SK-N-SH (cell line): ENCODE measurements at regions not wholly inside any gene's neighbourhood (a gene's known extent, or its start where the extent isn't known, plus 50 kb on each side); places are given as distances from the start of the nearest gene placed in this dataset.

ENCODE experiments used
- CTCF ChIA-PET: fragments of 300-600, 350-600 bp; formaldehyde crosslinking; extraction: SDS; loops from one replicate; lab custom pipeline; 2021; lab: Yijun Ruan, JAX
- POLR2A ChIA-PET: fragments of 350-600 bp; sonication (Branson Sonifier 250); formaldehyde crosslinking; extraction: SDS; loops from one replicate; lab custom pipeline; 2020; ENCODE audit warnings: antibody characterized with exemption, inconsistent platforms; lab: Yijun Ruan, JAX
- DNase-seq: peaks from one replicate; pipeline ENCODE4 v3.0.0; 2012
- H2AFZ ChIP-seq: fragments of 200-600 bp; sonication (generic); 2 replicates; pipeline ENCODE4 v1.8.1; 2016; ENCODE audit warnings: antibody characterized with exemption, mild to moderate bottlenecking, low read depth
- H3F3A ChIP-seq: fragments of 200-600 bp; sonication (generic); replicated peaks from 2 replicates; pipeline ENCODE3; 2016; ENCODE audit warnings: antibody characterized with exemption, mild to moderate bottlenecking; ENCODE audit not compliant: insufficient read depth
- H3K27ac ChIP-seq, 2 experiments: fragments of 200-500 bp in 1 of 2; fragments of 200-600 bp in 1 of 2; sonication (Bioruptor generic) in 1 of 2; sonication (generic), shearing (Covaris generic) in 1 of 2; 2 replicates each; pipeline versions ENCODE4 v1.5.1 to v1.6.1; 2014 to 2016; ENCODE audit warnings: low read depth in 2 of 2, inconsistent platforms in 1 of 2, low read length in 1 of 2, mild to moderate bottlenecking in 1 of 2, mixed read lengths in 1 of 2
- H3K27me3 ChIP-seq: fragments of 200-600 bp; sonication (generic), shearing (Covaris generic); 2 replicates; pipeline ENCODE4 v1.6.1; 2016; ENCODE audit warnings: mixed run types; ENCODE audit not compliant: insufficient read depth
- H3K36me3 ChIP-seq, 2 experiments: fragments of 200-500 bp in 1 of 2; fragments of 200-600 bp in 1 of 2; sonication (Bioruptor generic) in 1 of 2; sonication (generic) in 1 of 2; replicated peaks in 1 of 2; 2 replicates each; pipeline versions ENCODE3 to v1.5.1; 2014 to 2016; ENCODE audit warnings: low read length in 1 of 2, mild to moderate bottlenecking in 1 of 2; ENCODE audit not compliant: insufficient read depth in 2 of 2, control insufficient read depth in 1 of 2
- H3K4me1 ChIP-seq, 2 experiments: fragments of 200-500 bp in 1 of 2; fragments of 200-600 bp in 1 of 2; sonication (Bioruptor generic) in 1 of 2; sonication (generic), shearing (Covaris generic) in 1 of 2; 2 replicates each; pipeline versions ENCODE4 v1.5.1 to v1.6.1; 2014 to 2016; ENCODE audit warnings: low read depth in 1 of 2, low read length in 1 of 2, mixed run types in 1 of 2; ENCODE audit not compliant: insufficient read depth in 2 of 2, control insufficient read depth in 1 of 2
- H3K4me2 ChIP-seq: fragments of 200-600 bp; sonication (generic), shearing (Covaris generic); 2 replicates; pipeline ENCODE4 v1.6.1; 2017; ENCODE audit warnings: mixed run types
- H3K4me3 ChIP-seq, 2 experiments: fragments of 200-500 bp in 1 of 2; fragments of 200-600 bp in 1 of 2; sonication (Bioruptor generic) in 1 of 2; sonication (generic), shearing (Covaris generic) in 1 of 2; 2 replicates each; pipeline versions ENCODE4 v1.5.1 to v1.8.1; 2014 to 2016; ENCODE audit warnings: low read depth in 2 of 2, inconsistent platforms in 1 of 2, low read length in 1 of 2, mild to moderate bottlenecking in 1 of 2, mixed read lengths in 1 of 2, moderate library complexity in 1 of 2
- H3K79me2 ChIP-seq: fragments of 200-600 bp; sonication (generic); 2 replicates; pipeline ENCODE4 v1.8.1; 2017; ENCODE audit warnings: mild to moderate bottlenecking; ENCODE audit not compliant: insufficient read depth
- H3K9ac ChIP-seq: fragments of 200-600 bp; sonication (generic); 2 replicates; pipeline ENCODE4 v1.6.1; 2017; ENCODE audit warnings: mixed run types
- H3K9me2 ChIP-seq: fragments of 200-600 bp; sonication (generic); 2 replicates; pipeline ENCODE4 v1.6.1; 2017; ENCODE audit warnings: mixed run types
- H3K9me3 ChIP-seq: fragments of 200-600 bp; sonication (generic); 2 replicates; pipeline ENCODE4 v1.6.1; 2017; ENCODE audit warnings: mixed run types, mild to moderate bottlenecking, moderate library complexity
- H4K20me1 ChIP-seq: fragments of 200-600 bp; sonication (generic); 2 replicates; pipeline ENCODE4 v1.6.1; 2017; ENCODE audit warnings: mild to moderate bottlenecking, mixed run types; ENCODE audit not compliant: insufficient read depth
- FOXJ3 ChIP-seq: sonication (generic); formaldehyde crosslinking; IDR thresholded peaks from 2 replicates; pipeline ENCODE4 v1.5.1; 2020; ENCODE audit warnings: mild to moderate bottlenecking, missing genetic modification reagents
- GABPA ChIP-seq: IDR thresholded peaks from 2 replicates; pipeline ENCODE4 v1.4.0; 2012; ENCODE audit warnings: low read depth, mild to moderate bottlenecking
- JUND ChIP-seq: IDR thresholded peaks from 2 replicates; pipeline ENCODE4 v1.4.0; 2012
- NFIC ChIP-seq: IDR thresholded peaks from 2 replicates; pipeline ENCODE4 v1.4.0; 2012; ENCODE audit warnings: borderline replicate concordance
- RAD21 ChIP-seq: IDR thresholded peaks from 2 replicates; pipeline ENCODE4 v1.6.1; 2012; ENCODE audit warnings: mild to moderate bottlenecking, low read length
- SIN3A ChIP-seq: IDR thresholded peaks from 2 replicates; pipeline ENCODE4 v1.6.1; 2012; ENCODE audit warnings: low read depth, mild to moderate bottlenecking, low read length, moderate library complexity, borderline replicate concordance
- TAF1 ChIP-seq: IDR thresholded peaks from 2 replicates; pipeline ENCODE4 v1.6.1; 2012; ENCODE audit warnings: low read depth, mild to moderate bottlenecking, low read length, moderate library complexity, borderline replicate concordance
- WGBS: methylation state at CpG from one replicate; pipeline ENCODE4 v1.1.6; 2017; ENCODE audit warnings: low lambda C conversion rate; 5-methylcytosine and 5-hydroxymethylcytosine counted together
- TF ChIP-seq, protein P1 (sequence below): IDR thresholded peaks from 2 replicates; pipeline ENCODE4 v1.4.0; 2012; ENCODE audit warnings: low read depth, borderline replicate concordance
- TF ChIP-seq, protein P2 (sequence below): fragments of 150-350 bp; IDR thresholded peaks from 2 replicates; pipeline ENCODE4 v1.6.1; 2016; ENCODE audit warnings: mild to moderate bottlenecking, low read depth, low read length
- TF ChIP-seq, protein P3 (sequence below): IDR thresholded peaks from 2 replicates; pipeline ENCODE4 v1.6.1; 2012; ENCODE audit warnings: mild to moderate bottlenecking, low read depth, low read length, moderate library complexity
- TF ChIP-seq, protein P4 (sequence below): IDR thresholded peaks from 2 replicates; pipeline ENCODE4; 2012
- TF ChIP-seq, protein P5 (sequence below): IDR thresholded peaks from 2 replicates; pipeline ENCODE4 v1.4.0; 2012; ENCODE audit warnings: low read depth
- TF ChIP-seq, protein P6 (sequence below): fragments of 150-350 bp; IDR thresholded peaks from 2 replicates; pipeline ENCODE4 v1.6.1; 2017; ENCODE audit warnings: antibody characterized with exemption, low read length, low read depth, borderline replicate concordance

DNA sequence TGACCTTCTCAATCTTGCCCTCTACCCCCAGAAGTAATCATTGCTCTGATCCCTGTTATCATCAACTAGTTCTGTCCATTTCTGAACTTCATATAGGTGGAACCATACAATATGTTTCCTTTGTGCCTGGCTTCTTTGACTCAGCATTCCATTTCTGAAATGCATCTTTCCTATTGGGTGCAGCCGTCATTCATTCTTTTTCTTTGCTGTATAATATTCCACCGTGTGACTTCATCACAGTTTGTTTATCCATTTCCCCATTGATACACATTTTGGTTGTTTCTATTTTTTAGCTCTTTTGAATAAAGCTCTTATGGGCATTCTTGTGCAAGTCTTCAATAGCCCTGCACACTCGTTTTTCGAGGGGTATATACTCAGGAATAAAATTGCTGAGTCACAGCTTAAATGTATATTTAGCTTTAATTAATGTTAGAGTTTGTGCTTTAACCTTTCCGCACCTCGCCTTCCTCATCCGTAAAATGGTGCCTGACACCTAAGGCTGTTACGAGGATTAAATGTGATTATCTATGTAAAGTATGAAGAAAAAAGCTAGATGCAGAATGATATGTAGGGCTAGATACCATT, 491.6 kb downstream of the MIAT start:
- DNase-seq: no peak
- Histone ChIP-seq H3K9me3 (no peaks in the 10 kb centered on the region), H4K20me1 (no peaks in the 10 kb centered on the region), H3K36me3 (no peaks in the 10 kb centered on the region), H3K9ac (no peak overlapping the region), H3K27ac (no peak overlapping the region), H2AFZ (no peak overlapping the region), H3K9me2 (no peaks in the 10 kb centered on the region), H3F3A (peaks cover 3% of the 10 kb centered on the region), H3K4me3 (no peak overlapping the region), H3K4me1 (peaks cover 0 to 7% of the 10 kb centered on the region in 2 experiments; a peak in 1 of 4 replicates), H3K4me2 (no peak overlapping the region), H3K27me3 (no peaks in the 10 kb centered on the region), H3K79me2 (no peaks in the 10 kb centered on the region)
- TF ChIP-seq, protein P1, sequence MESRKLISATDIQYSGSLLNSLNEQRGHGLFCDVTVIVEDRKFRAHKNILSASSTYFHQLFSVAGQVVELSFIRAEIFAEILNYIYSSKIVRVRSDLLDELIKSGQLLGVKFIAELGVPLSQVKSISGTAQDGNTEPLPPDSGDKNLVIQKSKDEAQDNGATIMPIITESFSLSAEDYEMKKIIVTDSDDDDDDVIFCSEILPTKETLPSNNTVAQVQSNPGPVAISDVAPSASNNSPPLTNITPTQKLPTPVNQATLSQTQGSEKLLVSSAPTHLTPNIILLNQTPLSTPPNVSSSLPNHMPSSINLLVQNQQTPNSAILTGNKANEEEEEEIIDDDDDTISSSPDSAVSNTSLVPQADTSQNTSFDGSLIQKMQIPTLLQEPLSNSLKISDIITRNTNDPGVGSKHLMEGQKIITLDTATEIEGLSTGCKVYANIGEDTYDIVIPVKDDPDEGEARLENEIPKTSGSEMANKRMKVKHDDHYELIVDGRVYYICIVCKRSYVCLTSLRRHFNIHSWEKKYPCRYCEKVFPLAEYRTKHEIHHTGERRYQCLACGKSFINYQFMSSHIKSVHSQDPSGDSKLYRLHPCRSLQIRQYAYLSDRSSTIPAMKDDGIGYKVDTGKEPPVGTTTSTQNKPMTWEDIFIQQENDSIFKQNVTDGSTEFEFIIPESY: no peak
- TF ChIP-seq TAF1: no peak
- CTCF ChIA-PET: no interaction called here
- POLR2A ChIA-PET: no interaction called here
- 85% methylated on average over 8 of the region's 8 CpGs for WGBS

DNA sequence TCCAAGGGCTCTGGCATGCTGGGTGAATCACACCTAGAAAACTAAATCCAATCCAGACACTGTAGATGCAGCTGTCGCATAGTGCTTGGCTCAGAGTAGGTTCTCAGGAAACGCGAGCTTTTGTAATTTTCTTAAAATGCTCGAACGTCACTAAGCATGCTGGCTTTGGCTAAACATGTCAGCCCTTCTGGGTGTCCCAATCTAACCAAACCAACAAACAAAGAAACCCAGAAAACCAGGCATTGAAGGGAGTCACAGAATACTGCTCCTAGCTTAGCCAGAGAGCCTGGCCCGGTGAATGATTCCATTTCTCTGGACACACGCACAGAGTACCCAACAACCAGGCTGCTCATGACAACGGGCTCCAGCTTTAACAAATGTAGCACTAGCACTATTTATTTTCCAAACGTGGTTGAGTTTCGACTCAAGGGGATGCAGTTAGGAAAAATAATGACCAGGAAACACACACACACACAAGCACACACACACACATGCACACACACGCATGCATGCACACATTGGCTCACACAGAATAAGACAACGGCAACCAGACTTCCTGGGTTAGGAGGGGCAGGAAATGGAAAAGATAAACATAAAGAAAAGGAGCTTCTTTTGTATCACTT, 492.6 kb downstream of the MIAT start:
- TF ChIP-seq, protein P2, sequence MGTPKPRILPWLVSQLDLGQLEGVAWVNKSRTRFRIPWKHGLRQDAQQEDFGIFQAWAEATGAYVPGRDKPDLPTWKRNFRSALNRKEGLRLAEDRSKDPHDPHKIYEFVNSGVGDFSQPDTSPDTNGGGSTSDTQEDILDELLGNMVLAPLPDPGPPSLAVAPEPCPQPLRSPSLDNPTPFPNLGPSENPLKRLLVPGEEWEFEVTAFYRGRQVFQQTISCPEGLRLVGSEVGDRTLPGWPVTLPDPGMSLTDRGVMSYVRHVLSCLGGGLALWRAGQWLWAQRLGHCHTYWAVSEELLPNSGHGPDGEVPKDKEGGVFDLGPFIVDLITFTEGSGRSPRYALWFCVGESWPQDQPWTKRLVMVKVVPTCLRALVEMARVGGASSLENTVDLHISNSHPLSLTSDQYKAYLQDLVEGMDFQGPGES: no peak
- TF ChIP-seq FOXJ3: no peak
- TF ChIP-seq, protein P3, sequence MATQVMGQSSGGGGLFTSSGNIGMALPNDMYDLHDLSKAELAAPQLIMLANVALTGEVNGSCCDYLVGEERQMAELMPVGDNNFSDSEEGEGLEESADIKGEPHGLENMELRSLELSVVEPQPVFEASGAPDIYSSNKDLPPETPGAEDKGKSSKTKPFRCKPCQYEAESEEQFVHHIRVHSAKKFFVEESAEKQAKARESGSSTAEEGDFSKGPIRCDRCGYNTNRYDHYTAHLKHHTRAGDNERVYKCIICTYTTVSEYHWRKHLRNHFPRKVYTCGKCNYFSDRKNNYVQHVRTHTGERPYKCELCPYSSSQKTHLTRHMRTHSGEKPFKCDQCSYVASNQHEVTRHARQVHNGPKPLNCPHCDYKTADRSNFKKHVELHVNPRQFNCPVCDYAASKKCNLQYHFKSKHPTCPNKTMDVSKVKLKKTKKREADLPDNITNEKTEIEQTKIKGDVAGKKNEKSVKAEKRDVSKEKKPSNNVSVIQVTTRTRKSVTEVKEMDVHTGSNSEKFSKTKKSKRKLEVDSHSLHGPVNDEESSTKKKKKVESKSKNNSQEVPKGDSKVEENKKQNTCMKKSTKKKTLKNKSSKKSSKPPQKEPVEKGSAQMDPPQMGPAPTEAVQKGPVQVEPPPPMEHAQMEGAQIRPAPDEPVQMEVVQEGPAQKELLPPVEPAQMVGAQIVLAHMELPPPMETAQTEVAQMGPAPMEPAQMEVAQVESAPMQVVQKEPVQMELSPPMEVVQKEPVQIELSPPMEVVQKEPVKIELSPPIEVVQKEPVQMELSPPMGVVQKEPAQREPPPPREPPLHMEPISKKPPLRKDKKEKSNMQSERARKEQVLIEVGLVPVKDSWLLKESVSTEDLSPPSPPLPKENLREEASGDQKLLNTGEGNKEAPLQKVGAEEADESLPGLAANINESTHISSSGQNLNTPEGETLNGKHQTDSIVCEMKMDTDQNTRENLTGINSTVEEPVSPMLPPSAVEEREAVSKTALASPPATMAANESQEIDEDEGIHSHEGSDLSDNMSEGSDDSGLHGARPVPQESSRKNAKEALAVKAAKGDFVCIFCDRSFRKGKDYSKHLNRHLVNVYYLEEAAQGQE: no peak
- TF ChIP-seq, protein P4, sequence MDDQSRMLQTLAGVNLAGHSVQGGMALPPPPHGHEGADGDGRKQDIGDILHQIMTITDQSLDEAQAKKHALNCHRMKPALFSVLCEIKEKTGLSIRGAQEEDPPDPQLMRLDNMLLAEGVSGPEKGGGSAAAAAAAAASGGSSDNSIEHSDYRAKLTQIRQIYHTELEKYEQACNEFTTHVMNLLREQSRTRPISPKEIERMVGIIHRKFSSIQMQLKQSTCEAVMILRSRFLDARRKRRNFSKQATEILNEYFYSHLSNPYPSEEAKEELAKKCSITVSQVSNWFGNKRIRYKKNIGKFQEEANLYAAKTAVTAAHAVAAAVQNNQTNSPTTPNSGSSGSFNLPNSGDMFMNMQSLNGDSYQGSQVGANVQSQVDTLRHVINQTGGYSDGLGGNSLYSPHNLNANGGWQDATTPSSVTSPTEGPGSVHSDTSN: no peak
- no peak for TF ChIP-seq RAD21
- no peak for TF ChIP-seq NFIC
- no peak for TF ChIP-seq GABPA
- TF ChIP-seq JUND: no peak
- TF ChIP-seq, protein P5, sequence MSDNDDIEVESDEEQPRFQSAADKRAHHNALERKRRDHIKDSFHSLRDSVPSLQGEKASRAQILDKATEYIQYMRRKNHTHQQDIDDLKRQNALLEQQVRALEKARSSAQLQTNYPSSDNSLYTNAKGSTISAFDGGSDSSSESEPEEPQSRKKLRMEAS: no peak
- TF ChIP-seq SIN3A: no peak
- TF ChIP-seq, protein P6, sequence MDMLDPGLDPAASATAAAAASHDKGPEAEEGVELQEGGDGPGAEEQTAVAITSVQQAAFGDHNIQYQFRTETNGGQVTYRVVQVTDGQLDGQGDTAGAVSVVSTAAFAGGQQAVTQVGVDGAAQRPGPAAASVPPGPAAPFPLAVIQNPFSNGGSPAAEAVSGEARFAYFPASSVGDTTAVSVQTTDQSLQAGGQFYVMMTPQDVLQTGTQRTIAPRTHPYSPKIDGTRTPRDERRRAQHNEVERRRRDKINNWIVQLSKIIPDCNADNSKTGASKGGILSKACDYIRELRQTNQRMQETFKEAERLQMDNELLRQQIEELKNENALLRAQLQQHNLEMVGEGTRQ: no peak
- Histone ChIP-seq H3K36me3 (no peaks in the 10 kb centered on the region), H3K27ac (no peak overlapping the region), H3F3A (peaks cover 3% of the 10 kb centered on the region), H3K4me3 (no peak overlapping the region), H3K4me2 (no peak overlapping the region), H3K79me2 (no peaks in the 10 kb centered on the region), H3K4me1 (peaks cover 0 to 7% of the 10 kb centered on the region in 2 experiments; a peak in 1 of 4 replicates), H3K9me2 (no peaks in the 10 kb centered on the region), H3K27me3 (no peaks in the 10 kb centered on the region), H4K20me1 (no peaks in the 10 kb centered on the region), H3K9ac (no peak overlapping the region), H2AFZ (no peak overlapping the region), H3K9me3 (no peaks in the 10 kb centered on the region)
- DNase-seq: no peak
- POLR2A ChIA-PET: no interaction called here
- 69% methylated on average over 12 of the region's 12 CpGs for WGBS
- CTCF ChIA-PET: interaction anchor here (1.2 to 2.6 kb wide), 3 partner anchors 8 to 27 kb away, joined by 3 to 8 read pairs (median 4); no protein-coding TSS in a partner anchor
